ENCODE measurements at regions not wholly inside any gene's neighbourhood (a gene's known extent, or its start where the extent isn't known, plus 50 kb on each side); places are given as distances from the start of the nearest gene placed in this dataset.

GRCh38 chr4:62235911-62236310, 1035.8 kb downstream of the ADGRL3 start:
- Histone ChIP-seq H4K20me1 (ENCODE audit: control insufficient read depth, insufficient read depth, insufficient read length) (no peaks in the 10 kb centered on the region), H2AK5ac (ENCODE audit: insufficient read length, low read length) (no peak overlapping the region), H3K4me2 (ENCODE audit: insufficient read depth, insufficient read length, low read length) (no peak overlapping the region), H4K5ac (ENCODE audit: insufficient read length, low read depth, low read length) (no peak overlapping the region), H3K79me2 (ENCODE audit: insufficient read depth, low read length) (no peaks in the 10 kb centered on the region), H3K18ac (ENCODE audit: insufficient read length, low read depth, low read length) (no peak overlapping the region), H2AFZ (ENCODE audit: low read length) (no peak overlapping the region), H3K79me1 (ENCODE audit: insufficient read depth, low read depth, low read length, poor library complexity, severe bottlenecking) (no peaks in the 10 kb centered on the region), H2BK15ac (ENCODE audit: low read depth, low read length) (no peak overlapping the region), H2BK12ac (ENCODE audit: insufficient read length, low read depth, low read length) (no peak overlapping the region), H3K9me3 (ENCODE audit: control insufficient read depth, low read depth, low read length) (no peaks in the 10 kb centered on the region), H3K27me3 (ENCODE audit: insufficient read depth, low read length) (no peaks in the 10 kb centered on the region), H4K91ac (ENCODE audit: insufficient read length, low read depth, low read length) (no peak overlapping the region), H3K27ac (ENCODE audit: insufficient read length, low read depth, low read length) (no peak overlapping the region), H3K23ac (ENCODE audit: insufficient read length, low read depth, low read length) (no peak overlapping the region), H3K4ac (ENCODE audit: low read depth, low read length) (no peak overlapping the region), H3K14ac (ENCODE audit: insufficient read depth, low read length) (no peak overlapping the region), H2BK5ac (ENCODE audit: insufficient read length, low read length) (no peak overlapping the region), H3K56ac (ENCODE audit: insufficient read length, low read depth, low read length) (no peak overlapping the region), H4K8ac (replicated peaks; ENCODE audit: insufficient read length, low read depth, low read length) (no peak overlapping the region), H3K4me1 (ENCODE audit: insufficient read depth, low read length) (no peaks in the 10 kb centered on the region), H3K9ac (ENCODE audit: extremely low read depth, insufficient read length, low read length) (no peak overlapping the region), H3T11ph (ENCODE audit: low read length) (no peak overlapping the region), H3K23me2 (ENCODE audit: insufficient read length, low read depth, low read length, poor library complexity, severe bottlenecking) (no peaks in the 10 kb centered on the region), H2BK20ac (ENCODE audit: low read depth, low read length, poor library complexity, severe bottlenecking) (no peak overlapping the region), H2BK120ac (ENCODE audit: low read depth, low read length, poor library complexity, severe bottlenecking) (no peak overlapping the region)
- peaks cover 2 to 9% of the 10 kb centered on the region in 2 experiments; a peak in 3 of 5 replicates for H3K9me3 Mint-ChIP-seq
- no peak overlapping the region; a peak in 1 of 7 replicates for H3K27ac Mint-ChIP-seq
- no CpG with 5 or more reads among the region's 4 CpGs for WGBS (ENCODE audit: extremely low coverage, insufficient read length, low lambda C conversion rate)
- no peaks in the 10 kb centered on the region for H3K27me3 Mint-ChIP-seq (ENCODE audit: low read depth)
- TF ChIP-seq, protein P1, sequence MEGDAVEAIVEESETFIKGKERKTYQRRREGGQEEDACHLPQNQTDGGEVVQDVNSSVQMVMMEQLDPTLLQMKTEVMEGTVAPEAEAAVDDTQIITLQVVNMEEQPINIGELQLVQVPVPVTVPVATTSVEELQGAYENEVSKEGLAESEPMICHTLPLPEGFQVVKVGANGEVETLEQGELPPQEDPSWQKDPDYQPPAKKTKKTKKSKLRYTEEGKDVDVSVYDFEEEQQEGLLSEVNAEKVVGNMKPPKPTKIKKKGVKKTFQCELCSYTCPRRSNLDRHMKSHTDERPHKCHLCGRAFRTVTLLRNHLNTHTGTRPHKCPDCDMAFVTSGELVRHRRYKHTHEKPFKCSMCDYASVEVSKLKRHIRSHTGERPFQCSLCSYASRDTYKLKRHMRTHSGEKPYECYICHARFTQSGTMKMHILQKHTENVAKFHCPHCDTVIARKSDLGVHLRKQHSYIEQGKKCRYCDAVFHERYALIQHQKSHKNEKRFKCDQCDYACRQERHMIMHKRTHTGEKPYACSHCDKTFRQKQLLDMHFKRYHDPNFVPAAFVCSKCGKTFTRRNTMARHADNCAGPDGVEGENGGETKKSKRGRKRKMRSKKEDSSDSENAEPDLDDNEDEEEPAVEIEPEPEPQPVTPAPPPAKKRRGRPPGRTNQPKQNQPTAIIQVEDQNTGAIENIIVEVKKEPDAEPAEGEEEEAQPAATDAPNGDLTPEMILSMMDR (conservative IDR thresholded peaks at IDR 0.05): no peak
- H3K4me1 Mint-ChIP-seq: peaks cover 0 to 2% of the 10 kb centered on the region in 2 experiments; a peak in 1 of 4 replicates
- no peak overlapping the region for H3K4me3 Mint-ChIP-seq
- no peaks in the 10 kb centered on the region; a peak in 2 of 7 replicates for H3K36me3 Mint-ChIP-seq (ENCODE audit: insufficient read depth in 1 of 3, low read depth in 3 of 3)
- no peak for DNase-seq

Measured in H9 (cell line).